ENCODE measurements at regions not wholly inside any gene's neighbourhood (a gene's known extent, or its start where the extent isn't known, plus 50 kb on each side); places are given as distances from the start of the nearest gene placed in this dataset.

DNA sequence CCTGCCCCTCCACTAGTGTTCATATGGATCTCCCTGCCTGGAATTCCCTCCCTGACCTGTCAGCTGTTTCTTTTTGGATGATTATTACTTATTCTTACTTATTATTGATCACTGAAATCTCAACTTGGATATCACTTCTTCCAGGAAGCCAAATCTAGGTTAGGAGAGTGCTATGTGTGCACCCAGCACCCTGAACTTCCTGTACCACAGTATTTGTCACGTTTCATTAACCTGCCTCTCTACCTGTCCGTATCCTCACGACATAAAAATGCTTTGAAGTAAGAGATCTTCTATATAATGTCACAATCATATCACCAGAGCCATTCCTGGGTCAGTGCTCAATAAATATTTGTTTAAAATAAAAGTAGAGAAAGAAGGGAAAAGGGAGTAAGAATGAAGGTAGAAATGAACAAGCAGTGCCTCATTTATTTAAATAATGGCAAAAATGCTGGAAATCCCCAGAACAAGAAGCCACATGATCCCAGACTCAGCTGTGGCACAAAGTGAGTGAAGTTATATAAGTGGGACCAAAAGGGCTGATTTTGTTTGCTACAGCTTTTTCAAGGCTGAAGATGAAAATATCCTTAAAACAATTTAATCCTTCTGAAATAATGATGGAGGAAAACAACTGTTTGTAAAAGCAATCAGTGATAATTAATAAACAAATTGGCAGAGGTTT is 88.0 kb upstream of the MANEA start:
- TF ChIP-seq EP300 (IDR thresholded peaks at IDR 0.05) (no peak), POLR2A (IDR thresholded peaks at IDR 0.05) (no peak)
- TF ChIP-seq, protein P1, sequence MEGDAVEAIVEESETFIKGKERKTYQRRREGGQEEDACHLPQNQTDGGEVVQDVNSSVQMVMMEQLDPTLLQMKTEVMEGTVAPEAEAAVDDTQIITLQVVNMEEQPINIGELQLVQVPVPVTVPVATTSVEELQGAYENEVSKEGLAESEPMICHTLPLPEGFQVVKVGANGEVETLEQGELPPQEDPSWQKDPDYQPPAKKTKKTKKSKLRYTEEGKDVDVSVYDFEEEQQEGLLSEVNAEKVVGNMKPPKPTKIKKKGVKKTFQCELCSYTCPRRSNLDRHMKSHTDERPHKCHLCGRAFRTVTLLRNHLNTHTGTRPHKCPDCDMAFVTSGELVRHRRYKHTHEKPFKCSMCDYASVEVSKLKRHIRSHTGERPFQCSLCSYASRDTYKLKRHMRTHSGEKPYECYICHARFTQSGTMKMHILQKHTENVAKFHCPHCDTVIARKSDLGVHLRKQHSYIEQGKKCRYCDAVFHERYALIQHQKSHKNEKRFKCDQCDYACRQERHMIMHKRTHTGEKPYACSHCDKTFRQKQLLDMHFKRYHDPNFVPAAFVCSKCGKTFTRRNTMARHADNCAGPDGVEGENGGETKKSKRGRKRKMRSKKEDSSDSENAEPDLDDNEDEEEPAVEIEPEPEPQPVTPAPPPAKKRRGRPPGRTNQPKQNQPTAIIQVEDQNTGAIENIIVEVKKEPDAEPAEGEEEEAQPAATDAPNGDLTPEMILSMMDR (IDR thresholded peaks at IDR 0.05): no peak
- Histone ChIP-seq H3K27ac (no peak overlapping the region), H3K9me3 (no peaks in the 10 kb centered on the region), H3K4me1 (ENCODE audit: insufficient read depth) (no peaks in the 10 kb centered on the region), H3K36me3 (no peaks in the 10 kb centered on the region), H3K27me3 (no peaks in the 10 kb centered on the region), H3K4me3 (no peak overlapping the region)
- WGBS, 3 donors: 68 to 77% (median 73%) methylated on average over 3 of the region's 3 CpGs
- intact Hi-C loops (cut with DNase I): no loop called here
- no peak for DNase-seq

DNA sequence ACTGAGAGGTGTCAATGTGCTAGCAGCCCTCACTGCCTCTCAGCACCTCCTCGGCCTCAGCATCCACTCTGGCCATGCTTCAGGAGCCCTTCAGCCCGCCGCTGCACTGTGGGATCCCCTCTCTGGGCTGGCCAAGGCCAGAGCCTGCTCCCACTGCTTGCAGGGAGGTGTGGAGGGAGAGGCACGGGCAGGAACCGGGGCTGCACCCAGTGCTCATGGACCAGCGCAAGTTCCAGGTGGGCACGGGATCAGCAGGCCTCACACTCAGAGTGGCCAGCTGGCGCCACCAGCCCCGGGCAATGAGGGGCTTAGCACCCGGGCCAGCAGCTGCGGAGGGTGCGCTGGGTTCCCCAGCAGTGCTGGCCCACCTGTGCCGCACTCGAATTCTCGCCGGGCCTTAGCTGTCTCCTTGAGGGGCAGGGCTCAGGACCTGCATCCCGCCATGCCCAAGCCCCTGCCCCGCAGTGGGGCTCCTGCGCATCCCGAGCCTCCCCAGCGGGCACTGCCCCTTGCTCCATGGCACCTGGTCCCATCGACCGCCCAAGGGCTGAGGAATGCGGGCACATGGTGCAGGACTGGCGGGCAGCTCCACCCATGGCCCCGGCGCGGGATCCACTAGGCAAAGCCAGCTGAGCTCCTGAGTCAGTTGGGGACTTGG is 80.4 kb upstream of the MANEA start:
- Histone ChIP-seq H3K36me3 (no peaks in the 10 kb centered on the region), H3K4me1 (ENCODE audit: insufficient read depth) (no peaks in the 10 kb centered on the region), H3K9me3 (peaks cover 0 to 3% of the 10 kb centered on the region in 2 donors), H3K27ac (no peak overlapping the region), H3K27me3 (no peaks in the 10 kb centered on the region), H3K4me3 (no peak overlapping the region)
- TF ChIP-seq, protein P1 (IDR thresholded peaks at IDR 0.05): no peak
- TF ChIP-seq EP300 (IDR thresholded peaks at IDR 0.05) (no peak), POLR2A (IDR thresholded peaks at IDR 0.05) (no peak)
- intact Hi-C loops (cut with DNase I): no loop called here
- no peak for DNase-seq
- WGBS, 3 donors: 93 to 97% (median 95%) methylated on average over 15 to 28 of the region's 28 CpGs

DNA sequence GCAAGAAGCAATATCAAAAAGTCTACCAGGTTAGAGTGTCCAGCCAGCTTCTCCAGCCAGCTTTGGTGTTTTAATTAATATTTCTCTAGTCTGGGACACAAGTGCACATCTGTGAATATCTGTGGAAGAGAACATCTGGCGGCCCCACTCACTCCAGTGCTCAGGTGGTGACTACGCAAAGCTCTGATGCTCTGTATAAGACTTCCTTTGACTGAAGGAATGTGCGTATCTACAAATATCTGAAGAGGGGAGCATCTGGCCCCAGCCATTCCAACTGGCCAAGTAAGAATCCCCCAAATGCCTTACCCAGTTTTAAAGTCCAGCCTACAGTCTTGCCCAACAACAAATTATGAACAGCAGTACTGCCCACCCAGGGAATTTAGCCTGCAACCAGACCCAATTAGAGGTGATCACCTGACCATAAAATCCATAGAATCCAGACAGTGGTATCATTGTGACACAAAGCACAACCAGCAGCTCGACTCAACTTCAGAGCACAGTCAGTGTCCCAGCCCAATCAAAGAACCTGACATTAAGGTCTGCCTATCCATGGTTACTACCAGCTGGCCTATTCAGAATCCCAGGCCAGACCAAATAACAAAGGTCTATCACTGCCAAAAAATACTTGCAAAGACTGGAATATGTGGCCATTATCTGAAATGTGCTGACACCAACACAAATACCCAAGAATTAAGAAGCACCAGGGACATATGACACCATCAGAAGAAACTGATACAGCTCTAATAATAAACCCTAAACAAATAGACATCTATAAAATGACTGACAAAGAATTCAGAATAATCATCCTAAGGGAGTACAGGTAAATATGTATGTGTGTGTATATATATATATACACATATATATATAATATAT is 76.1 kb upstream of the MANEA start:
- Histone ChIP-seq H3K9me3 (peaks cover 0 to 3% of the 10 kb centered on the region in 2 donors), H3K36me3 (no peaks in the 10 kb centered on the region), H3K27ac (no peak overlapping the region), H3K4me1 (ENCODE audit: insufficient read depth) (no peaks in the 10 kb centered on the region), H3K4me3 (no peak overlapping the region), H3K27me3 (no peaks in the 10 kb centered on the region)
- TF ChIP-seq POLR2A (IDR thresholded peaks at IDR 0.05) (no peak), EP300 (IDR thresholded peaks at IDR 0.05) (no peak)
- TF ChIP-seq, protein P1 (IDR thresholded peaks at IDR 0.05): no peak
- WGBS, 3 donors: 94 to 99% (median 97%) methylated on average over 4 of the region's 4 CpGs
- no peak for DNase-seq
- intact Hi-C loops (cut with DNase I): no loop called here

DNA sequence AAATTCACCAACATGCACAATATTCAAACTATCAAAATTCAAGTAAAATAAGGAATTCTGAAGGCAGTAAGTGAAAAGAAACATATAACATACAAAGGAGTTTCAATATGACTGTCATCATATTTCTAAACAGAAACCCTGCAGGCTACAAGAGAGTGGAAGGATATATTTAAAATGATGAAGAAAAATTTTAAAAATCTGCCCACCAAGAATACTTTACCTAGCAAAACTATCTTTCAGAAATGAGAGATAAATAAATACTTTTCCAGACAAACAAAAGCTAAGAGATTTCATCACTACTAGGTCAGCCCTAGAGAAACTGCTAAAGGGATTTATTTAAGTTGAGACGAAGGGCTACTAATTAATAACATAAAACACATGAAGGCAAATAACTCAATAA is 73.8 kb upstream of the MANEA start:
- H3K9me3 ChIP-seq: no peaks in the 10 kb centered on the region
- TF ChIP-seq EP300 (IDR thresholded peaks at IDR 0.05) (no peak), POLR2A (IDR thresholded peaks at IDR 0.05) (no peak)
- TF ChIP-seq, protein P1 (IDR thresholded peaks at IDR 0.05): no peak
- no peaks in the 10 kb centered on the region for H3K36me3 ChIP-seq
- no peak overlapping the region for H3K4me3 ChIP-seq
- 93 to 96% (median 95%) methylated on average over 1 of the region's 1 CpG for WGBS, 3 donors
- intact Hi-C loops (cut with DNase I): no loop called here
- no peaks in the 10 kb centered on the region for H3K27me3 ChIP-seq
- no peak overlapping the region for H3K27ac ChIP-seq
- H3K4me1 ChIP-seq (ENCODE audit: insufficient read depth): no peaks in the 10 kb centered on the region
- no peak for DNase-seq

Measured in ovary (tissue), 7 donors.